GM18520 (cell line): ENCODE measurements at regions not wholly inside any gene's neighbourhood (a gene's known extent, or its start where the extent isn't known, plus 50 kb on each side); places are given as distances from the start of the nearest gene placed in this dataset.
"Not testable (repeated sequence)": the region's sequence is repeated elsewhere in the genome, so short reads cannot be mapped to it uniquely, and the experiment has no call there.

Experiments used
- ATAC-seq: cut with Tn5 transposase; IDR thresholded peaks from one replicate; pipeline ENCODE4 v1.9.1; 2021; ENCODE audit not compliant: unreplicated experiment

- ATAC-seq: not testable (repeated sequence)
Observed at GRCh38 chr5:17755406-17755805, 121.1 kb downstream of the TAF11L14 start.

GRCh38 chr5:17761326-17761725 is 127.1 kb downstream of the TAF11L14 start:
- ATAC-seq: no peak

DNA sequence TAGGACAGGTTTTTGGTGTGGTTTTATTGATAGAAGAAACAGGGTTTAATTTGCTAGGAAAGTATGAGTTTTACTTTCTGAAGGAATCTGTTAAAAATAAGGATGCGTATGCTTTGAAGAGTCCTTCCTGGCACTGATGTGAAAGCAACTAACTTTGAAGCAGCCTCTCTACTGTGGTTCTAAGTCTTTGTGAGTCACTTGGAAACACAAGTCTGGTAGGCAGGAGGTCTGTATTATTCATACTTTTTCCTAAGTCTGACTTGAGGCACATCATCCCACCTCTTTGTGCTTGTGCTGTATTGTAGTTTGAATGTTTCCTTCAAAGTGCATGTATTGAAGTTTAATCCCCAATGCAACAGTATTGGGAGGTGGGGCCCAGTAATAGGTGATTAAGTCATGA is 129.0 kb downstream of the TAF11L14 start:
- no peak for ATAC-seq

- no peak for ATAC-seq
Observed at GRCh38 chr5:17766031-17766430, 131.8 kb downstream of the TAF11L14 start.

DNA sequence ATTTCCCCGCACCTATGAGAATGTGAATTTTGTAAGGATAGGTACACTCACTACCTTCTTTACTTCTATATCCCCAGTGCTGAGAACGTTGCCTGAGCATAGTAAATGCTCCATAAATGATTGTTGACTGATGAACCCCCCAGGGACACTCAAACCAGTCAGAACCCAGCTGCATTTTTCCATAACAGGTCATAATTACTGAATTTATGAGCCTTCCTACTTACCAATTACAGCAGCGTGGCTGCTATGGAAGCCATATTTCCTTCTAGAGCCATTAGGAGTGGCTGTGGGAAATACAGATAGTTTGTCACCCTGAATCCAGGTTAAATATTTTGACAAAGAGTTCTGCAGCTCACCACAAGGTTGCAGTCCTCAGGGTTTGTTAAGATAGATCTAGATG is 135.0 kb downstream of the TAF11L14 start:
- no peak for ATAC-seq

GRCh38 chr5:17772232-17772631 is 138.0 kb downstream of the TAF11L14 start:
- ATAC-seq: no peak

GRCh38 chr5:17785774-17786173 is 151.5 kb downstream of the TAF11L14 start:
- ATAC-seq: no peak

DNA sequence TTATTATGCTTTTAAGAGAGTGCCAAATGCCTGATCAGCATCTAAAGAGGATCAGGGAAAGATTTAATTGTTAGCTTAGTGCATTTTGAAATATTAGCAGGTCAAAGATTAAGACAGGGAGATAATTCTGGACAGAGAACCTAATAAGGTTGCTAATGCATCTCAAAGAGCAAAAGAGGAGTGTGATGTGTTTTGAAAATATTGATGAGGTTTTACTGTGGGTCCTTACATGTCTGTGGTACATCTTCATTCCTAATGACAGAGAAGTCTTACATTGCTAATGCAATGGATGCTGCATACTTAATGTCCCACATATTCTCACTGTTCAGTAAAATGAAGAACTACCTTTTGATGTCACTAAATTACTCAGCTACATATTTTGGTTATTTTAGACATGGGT is 154.1 kb downstream of the TAF11L14 start:
- ATAC-seq: no peak

DNA sequence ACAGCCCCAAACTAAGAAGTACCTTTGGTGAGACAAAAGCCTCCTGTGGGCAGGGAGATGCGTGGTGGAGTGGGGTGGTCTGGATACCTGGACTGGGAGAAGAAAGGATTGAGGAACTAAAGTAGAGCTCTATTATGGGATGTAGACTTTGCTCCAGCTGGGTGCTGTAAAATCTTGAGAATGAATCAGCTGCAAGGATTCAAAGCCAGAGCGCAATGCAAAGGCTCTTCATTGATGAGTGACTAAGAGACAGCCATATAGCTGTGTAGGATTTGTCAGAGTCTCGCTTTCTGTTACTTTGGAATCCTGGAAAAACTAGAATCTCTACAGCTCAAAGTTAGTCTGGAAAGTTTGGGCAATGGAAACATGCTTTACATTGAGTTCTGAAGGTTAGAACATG is 159.9 kb downstream of the TAF11L14 start:
- no peak for ATAC-seq

DNA sequence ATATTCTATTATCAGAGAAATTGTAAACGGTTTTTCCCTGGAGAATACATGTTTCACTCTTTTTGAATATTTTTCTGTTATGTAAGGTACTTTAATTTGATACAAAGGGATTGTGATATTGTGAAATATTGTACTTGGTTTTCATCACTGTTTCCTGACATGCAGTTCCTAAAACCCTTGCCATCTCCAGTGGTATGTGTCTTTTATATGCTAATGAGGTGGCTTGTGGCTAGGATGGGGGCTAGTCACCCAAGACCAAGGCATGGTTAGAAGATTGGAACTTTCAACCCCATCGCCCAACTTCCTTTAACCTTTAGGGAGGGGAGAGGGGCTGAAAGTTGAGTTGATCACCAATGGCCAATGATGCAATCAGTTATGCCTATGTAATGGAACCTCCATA is 160.6 kb downstream of the TAF11L14 start:
- ATAC-seq: no peak

DNA sequence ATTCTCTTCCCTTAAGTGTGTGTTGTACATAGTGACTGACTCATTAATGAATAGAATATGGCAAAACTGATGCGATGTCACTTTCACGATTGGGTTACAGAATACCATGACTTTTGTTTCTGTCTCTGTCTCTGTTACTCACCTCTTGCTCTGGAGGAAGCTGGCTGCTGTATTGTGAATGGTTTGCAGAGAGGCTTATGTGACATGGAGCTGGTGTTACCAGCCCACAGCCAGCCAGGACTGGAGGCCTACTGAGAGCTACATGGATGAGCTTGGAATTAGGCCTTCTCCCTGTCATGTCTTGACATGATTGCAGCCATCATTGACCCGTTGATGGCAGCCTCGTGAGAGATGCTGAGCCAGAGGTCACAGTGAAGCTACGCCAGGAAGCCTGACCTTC is 161.9 kb downstream of the TAF11L14 start:
- ATAC-seq: no peak

DNA sequence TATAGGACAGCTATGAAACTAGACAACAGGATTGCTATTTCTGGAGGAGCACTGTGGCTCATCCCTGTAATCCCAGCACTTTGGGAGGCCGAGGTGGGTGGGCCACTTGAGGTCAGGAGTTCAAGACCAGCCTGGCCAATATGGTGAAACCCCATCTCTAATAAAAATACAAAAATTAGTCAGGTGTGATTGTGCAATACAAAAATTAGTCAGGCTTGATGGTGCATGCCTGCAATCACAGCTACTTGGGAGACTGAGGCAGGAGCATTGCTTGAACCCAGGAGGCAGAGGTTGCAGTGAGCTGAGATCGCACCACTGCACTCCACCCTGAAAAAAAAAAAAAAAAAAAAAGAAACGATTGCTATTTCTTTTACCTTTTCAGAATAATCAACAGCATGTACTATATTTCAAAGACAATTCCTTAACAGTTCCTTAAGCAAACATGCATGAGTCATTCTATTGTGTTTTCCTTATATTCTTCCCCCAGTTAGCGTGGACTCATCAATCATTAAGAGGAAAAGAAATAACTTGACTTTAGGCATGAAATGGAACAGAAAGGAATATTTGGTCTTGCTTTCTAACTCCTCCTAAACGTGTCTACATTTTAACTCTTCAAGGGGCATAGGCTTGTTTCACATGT is 162.6 kb downstream of the TAF11L14 start:
- no peak for ATAC-seq

GRCh38 chr5:17799521-17799920 is 165.3 kb downstream of the TAF11L14 start:
- ATAC-seq: no peak

- ATAC-seq: no peak
Observed at GRCh38 chr5:17801595-17801994, 167.3 kb downstream of the TAF11L14 start.

GRCh38 chr5:17802256-17802655 is 168.0 kb downstream of the TAF11L14 start:
- no peak for ATAC-seq

DNA sequence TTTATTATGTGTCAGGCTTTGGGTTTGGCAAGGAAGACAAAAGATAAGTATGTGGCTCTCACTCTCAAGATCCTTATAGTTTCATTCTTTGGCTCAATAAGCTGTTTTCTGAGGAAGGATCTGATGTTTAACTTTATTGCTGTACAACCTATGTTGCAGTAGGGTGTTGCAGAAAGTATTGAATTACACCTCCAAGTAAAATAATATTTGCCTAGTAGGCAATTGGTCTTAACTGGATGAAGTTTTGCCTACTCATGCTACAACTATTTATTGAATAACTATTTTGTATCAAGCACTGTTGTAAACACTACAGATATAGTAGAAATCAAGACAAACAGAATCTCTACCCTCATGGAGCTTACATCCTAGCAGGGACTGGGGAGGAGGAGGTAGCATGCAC is 169.7 kb downstream of the TAF11L14 start:
- no peak for ATAC-seq

GRCh38 chr5:17805227-17805825 is 171.1 kb downstream of the TAF11L14 start:
- ATAC-seq: no peak

GRCh38 chr5:17806818-17807468 is 172.7 kb downstream of the TAF11L14 start:
- ATAC-seq: no peak

- ATAC-seq: no peak
Observed at GRCh38 chr5:17808566-17808965, 174.3 kb downstream of the TAF11L14 start.

DNA sequence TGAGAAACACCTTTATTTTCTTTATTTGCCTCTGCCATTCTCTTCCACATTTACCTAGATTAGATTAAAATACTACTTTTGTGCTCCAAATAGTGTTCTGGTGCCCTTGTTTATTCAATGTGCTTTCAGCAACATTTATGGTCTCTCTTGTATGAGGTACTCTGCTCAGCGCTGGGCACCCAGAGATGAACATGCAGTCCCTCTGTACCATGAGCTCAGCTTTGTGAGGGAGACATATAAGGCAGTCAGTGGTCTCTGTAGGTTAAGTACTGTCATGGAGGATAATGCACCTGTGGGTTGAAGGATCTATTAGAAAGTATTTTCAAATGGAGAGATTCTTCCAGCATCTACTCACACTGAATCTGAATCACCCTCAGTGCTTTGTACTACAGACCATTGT is 176.5 kb downstream of the TAF11L14 start:
- ATAC-seq: no peak

GRCh38 chr5:17813214-17813613 is 179.0 kb downstream of the TAF11L14 start:
- ATAC-seq: no peak

- ATAC-seq: no peak
Observed at GRCh38 chr5:17816505-17816904, 182.2 kb downstream of the TAF11L14 start.

GRCh38 chr5:17816944-17817343 is 182.7 kb downstream of the TAF11L14 start:
- ATAC-seq: no peak
